NCI-H2171 treated with DMSO at 0.1 percent for 48 hours (cell line): ENCODE measurements at regions not wholly inside any gene's neighbourhood (a gene's known extent, or its start where the extent isn't known, plus 50 kb on each side); places are given as distances from the start of the nearest gene placed in this dataset.
"Not testable (repeated sequence)": the region's sequence is repeated elsewhere in the genome, so short reads cannot be mapped to it uniquely, and the experiment has no call there.

Source experiments
- DNase-seq: peaks from one replicate; lab custom pipeline; 2025; lab: John Stamatoyannopoulos, UW

- DNase-seq: not testable (repeated sequence)
Observed at GRCh38 chr15:84360902-84361301, 125.3 kb downstream of the GOLGA6L4 start.

DNA sequence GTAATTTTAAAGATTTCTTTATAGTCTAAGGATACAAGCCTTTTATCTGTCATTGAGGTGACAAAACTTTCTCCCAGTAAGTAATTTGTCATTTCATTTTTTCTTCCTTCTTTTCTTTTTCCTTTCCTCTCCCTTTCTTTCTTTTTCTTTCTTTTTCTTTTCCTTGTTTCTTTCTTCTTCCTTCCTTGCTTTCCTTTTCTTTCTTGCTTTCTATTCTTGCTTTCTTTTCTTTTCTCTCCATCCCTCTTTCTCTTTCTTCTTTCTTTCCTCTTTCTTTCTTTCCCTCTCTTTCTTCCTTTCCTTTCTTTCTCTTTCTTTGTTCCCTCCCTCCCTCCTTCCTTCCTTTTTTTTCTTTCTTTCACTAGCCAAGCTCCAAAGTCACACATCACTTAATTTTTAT is 148.8 kb downstream of the GOLGA6L4 start:
- not testable (repeated sequence) for DNase-seq

GRCh38 chr15:84387086-84387485 is 151.5 kb downstream of the GOLGA6L4 start:
- DNase-seq: no peak

GRCh38 chr15:84388201-84388600 is 152.6 kb downstream of the GOLGA6L4 start:
- DNase-seq: not testable (repeated sequence)

GRCh38 chr15:84388638-84389037 is 153.1 kb downstream of the GOLGA6L4 start:
- DNase-seq: not testable (repeated sequence)

DNA sequence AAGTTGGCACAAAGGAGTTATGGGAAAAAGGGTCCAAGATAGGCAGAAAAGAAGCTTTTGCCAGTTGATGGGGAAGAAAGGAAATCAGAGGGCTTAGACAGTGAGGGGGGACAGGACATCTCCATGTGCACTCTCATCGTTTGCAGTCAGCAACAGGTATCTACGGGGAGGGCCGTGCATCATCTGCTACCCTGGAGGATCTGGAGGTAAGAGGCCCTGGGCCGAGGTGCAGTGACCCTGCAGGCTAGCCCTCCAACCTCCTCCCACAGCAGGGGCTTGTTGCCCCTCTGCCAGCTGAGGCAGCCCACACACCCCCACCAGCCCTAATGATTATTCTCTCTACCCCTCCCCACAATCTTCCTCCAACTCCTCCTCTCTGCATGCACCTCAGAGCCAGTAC is 154.8 kb downstream of the GOLGA6L4 start:
- not testable (repeated sequence) for DNase-seq

DNA sequence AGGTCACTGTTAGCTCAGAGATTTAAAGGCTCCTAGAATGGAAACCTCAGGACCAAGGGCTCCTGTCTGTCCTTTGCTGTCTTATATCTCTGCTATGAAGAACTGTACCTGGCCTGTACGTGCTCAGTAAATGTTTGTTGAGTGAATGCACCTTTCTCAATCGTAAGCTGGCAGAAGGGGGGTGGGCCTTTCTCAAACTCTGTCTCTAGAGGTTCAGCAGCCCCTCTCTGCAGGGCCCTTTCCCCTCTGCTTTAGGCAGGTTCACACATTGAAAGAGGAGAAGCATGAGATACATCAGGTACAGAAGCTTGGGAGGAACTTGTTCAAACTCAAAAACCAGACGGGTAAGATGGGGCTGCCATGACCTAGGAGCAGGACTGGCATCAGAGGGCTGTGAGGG is 155.6 kb downstream of the GOLGA6L4 start:
- no peak for DNase-seq

- DNase-seq: not testable (repeated sequence)
Observed at GRCh38 chr15:84392020-84392419, 156.4 kb downstream of the GOLGA6L4 start.

DNA sequence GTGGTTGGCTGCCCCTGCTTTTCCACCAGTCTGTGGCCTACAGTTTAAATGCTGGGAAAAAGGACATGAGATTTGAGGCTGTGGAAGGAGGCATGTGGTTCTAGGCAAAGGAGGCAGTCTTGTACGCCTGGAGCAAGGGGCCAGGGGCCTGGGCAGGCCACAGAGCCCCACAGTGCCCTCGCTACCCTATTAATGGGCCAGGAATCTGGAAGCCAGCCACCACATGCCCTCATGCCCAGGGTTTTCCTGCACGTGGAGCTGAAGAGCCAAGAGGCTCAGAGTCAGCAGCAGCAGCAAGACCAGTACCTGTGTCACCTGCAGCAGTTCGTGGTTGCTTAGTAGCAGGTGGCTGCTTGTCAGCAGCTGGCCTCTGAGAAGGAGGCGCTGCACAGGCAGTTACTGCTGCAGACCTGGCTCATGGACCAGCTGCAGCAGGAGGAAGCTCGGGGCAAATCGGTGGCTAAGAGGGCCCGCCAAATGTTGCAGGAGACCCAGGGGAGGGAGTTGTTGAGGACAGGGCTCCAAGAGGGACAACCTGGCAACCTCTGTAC is 157.9 kb downstream of the GOLGA6L4 start:
- peak; percentile 83 for DNase-seq

- DNase-seq: not testable (repeated sequence)
Observed at GRCh38 chr15:84393966-84394365, 158.4 kb downstream of the GOLGA6L4 start.

- not testable (repeated sequence) for DNase-seq
Observed at GRCh38 chr15:84395384-84395783, 159.8 kb downstream of the GOLGA6L4 start.

- not testable (repeated sequence) for DNase-seq
Observed at GRCh38 chr15:84395881-84396280, 160.3 kb downstream of the GOLGA6L4 start.

GRCh38 chr15:84397066-84397465 is 161.5 kb downstream of the GOLGA6L4 start:
- DNase-seq: not testable (repeated sequence)

DNA sequence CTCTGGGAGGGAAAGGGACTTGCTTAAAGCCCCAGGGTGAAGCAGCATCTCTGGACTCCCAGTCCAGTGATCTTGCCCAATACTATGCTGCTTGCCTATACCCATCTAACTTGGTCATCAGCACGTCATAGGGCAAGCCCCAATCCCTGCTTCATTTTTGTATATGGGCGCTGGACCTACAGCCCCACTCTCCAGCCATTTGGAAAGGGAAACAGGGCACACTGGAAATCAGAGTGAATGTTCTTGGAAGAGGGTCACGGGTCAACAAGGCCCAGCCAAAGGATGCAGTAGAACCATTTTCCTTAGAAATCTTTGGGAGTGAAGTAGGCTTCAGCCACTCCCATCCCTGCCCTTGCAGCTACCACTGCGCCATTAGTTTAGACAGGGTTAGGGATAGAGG is 162.5 kb downstream of the GOLGA6L4 start:
- not testable (repeated sequence) for DNase-seq

DNA sequence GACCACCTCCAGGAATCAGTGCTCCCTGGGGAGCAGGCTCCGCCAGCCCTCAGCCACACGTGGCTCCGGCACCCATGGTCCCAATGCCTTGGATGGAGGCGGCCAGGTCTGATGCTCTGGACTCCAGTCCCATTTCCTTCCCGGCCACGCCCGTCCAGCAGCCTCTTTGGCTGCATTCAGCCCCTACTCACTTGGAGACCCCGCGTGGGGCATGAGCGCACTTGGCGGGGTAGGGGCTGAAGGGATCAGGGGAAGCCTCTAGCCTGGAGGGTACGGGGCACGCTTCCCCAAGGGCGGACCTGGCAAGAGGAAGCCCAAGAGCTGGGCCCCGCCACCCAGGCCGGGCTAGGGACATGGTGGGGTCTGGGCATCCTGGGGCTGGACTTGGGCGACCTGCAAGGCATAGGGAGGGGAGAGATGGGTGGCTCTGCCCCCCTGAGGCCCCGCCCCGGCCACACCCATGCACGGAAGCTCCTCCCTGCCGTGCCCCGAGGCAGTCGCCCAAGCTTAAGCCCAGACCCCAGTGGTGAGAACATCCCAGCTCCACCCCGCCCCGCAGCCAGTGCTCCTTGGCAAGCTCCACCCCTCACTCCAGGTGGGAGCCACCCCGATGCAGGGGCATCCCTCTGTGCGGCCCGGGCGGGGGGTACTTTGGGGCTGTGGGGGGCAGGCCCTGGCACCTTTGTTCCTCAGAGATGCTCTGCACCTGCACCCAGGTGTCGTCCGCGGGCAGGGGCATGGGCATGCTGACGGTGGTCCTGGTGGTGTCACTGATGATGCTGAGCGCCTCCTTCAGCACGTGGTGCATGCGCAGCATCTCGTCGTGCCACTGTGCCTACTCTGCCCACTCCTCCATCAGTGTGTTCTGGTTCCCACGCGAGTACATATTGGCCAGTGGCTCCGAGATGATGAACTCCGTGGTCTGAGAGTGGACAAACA is 163.5 kb downstream of the GOLGA6L4 start:
- no peak for DNase-seq

GRCh38 chr15:84400017-84400740 is 164.6 kb downstream of the GOLGA6L4 start:
- no peak for DNase-seq

- DNase-seq: no peak
Observed at GRCh38 chr15:84400820-84401219, 165.2 kb downstream of the GOLGA6L4 start.

GRCh38 chr15:84401461-84401860 is 165.9 kb downstream of the GOLGA6L4 start:
- DNase-seq: not testable (repeated sequence)

DNA sequence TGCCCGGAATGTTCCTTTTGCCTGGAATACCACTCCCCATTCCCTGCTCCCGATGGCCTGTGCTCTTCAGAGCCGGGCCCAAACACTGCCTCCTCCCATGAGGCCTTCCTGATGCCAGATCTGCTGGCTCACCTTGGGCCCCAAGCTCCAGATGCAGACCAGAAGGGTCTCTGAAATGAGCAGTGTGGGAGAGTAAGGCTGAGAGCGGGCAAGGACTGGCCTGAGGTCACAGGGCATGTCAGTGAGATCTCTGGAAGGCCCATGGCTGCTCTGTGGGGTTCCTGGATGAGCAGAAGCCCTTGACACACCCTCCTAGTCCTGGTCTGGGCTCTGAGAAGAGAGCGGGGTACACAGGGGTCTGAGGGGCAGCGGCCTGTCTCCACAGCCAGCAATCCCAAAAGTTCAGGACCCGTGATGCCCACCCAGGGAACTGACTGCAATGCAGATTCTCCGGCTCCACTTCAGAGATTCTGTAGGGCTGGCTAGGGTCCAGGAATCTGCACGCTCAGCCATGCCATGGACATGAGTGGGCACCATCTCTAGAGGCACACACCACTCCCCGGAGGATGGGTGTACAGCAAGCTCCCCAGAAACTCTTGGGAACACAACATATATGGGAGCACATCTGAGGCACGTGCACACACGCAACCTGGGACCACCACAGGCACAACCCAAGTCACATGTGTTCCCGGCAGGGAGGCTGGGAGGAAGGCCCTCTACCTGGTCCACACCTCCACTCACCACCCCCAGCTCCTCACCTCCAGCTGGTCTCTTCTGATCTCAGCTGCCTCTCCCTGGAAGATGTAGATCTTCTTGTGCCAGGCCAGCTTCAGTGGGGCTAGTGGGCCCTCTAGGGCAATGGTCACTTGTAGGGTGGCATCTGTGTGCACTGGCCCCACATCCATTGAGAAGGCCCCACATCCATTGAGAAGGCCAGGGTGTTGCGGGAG is 166.6 kb downstream of the GOLGA6L4 start:
- DNase-seq: not testable (repeated sequence)

DNA sequence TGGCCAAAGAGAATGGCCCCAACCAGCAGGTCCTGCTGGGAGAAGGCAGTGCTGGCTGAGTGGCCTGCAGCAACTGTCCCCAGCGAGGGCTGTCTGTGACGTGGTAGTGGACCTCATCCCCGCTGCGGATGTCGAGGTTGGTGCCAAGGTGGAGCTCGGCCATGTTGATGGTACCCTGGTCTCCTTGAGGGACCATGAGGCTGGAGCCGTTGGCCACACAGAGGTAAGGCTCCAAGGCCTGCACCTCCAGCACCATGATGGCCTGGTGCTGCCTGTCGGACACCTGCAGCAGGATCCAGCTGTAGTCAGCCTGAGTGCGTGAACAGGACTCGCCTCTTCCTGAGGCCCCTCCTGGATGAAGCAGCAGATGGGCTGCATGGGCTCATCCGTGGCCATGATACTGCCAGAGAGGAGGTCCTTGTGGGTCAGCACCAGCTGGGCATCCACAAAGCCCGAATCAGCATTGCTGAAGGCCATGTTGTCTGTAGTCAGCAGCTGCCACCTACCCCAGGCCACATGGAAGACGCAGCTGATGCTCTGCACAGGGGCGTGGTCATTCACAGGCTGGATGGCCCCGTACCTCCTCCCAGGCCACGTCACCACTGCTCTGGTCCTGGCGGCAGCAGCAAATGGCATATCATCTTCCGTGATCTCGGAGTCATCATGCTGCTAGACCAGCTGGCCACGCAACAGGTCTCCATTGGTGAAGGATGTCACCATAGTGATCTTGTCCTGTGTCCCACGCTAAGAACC is 167.5 kb downstream of the GOLGA6L4 start:
- no peak for DNase-seq

GRCh38 chr15:84409357-84409756 is 173.8 kb downstream of the GOLGA6L4 start:
- DNase-seq: not testable (repeated sequence)
